ENCODE measurements at regions not wholly inside any gene's neighbourhood (a gene's known extent, or its start where the extent isn't known, plus 50 kb on each side); places are given as distances from the start of the nearest gene placed in this dataset.

DNA sequence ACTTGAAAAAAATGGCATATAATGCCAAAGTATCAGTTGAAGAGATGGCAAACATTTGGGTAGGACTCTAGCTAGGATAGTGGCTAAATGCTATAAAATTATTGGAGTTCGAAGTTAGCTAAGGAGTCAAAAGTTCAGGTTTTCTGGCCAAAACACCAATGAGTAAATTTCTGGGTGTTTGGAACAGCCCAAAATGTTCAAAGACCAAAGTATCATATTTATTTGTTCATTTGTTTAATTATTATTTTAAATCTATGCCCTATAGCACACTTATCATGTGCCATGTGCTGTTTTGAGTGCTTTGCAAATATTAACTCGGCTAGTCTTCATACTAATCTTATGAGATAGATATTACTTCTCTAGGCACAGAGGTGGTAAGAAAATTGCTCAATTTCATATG, 285.5 kb downstream of the TEX13C start:
- no peak for TF ChIP-seq POLR2AphosphoS5 (IDR thresholded peaks at IDR 0.05)
- no peak for TF ChIP-seq CTCF (IDR thresholded peaks at IDR 0.05)
- TF ChIP-seq POLR2A (IDR thresholded peaks at IDR 0.05) = no peak
